ENCODE measurements at regions not wholly inside any gene's neighbourhood (a gene's known extent, or its start where the extent isn't known, plus 50 kb on each side); places are given as distances from the start of the nearest gene placed in this dataset.

DNA sequence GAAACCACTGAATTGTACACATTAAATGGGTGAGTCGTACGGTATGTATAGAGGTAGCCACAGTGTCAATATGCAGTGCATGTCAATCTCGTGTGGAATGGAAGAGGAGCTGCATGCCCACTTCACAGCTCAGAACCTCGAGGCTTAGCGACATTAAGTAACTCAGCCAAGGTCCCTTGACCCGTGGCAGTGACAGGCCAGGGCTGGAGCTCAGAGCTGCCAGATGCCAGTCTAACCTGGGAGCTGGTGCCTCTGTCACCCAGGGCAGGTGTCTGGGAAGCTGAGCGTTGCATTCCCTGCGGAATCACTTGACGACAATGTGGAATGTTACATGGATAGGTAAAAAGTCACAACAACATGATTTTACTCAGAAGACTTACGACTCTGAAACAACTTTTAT is 298.1 kb downstream of the FOXL1 start:
- TF ChIP-seq, protein P1, sequence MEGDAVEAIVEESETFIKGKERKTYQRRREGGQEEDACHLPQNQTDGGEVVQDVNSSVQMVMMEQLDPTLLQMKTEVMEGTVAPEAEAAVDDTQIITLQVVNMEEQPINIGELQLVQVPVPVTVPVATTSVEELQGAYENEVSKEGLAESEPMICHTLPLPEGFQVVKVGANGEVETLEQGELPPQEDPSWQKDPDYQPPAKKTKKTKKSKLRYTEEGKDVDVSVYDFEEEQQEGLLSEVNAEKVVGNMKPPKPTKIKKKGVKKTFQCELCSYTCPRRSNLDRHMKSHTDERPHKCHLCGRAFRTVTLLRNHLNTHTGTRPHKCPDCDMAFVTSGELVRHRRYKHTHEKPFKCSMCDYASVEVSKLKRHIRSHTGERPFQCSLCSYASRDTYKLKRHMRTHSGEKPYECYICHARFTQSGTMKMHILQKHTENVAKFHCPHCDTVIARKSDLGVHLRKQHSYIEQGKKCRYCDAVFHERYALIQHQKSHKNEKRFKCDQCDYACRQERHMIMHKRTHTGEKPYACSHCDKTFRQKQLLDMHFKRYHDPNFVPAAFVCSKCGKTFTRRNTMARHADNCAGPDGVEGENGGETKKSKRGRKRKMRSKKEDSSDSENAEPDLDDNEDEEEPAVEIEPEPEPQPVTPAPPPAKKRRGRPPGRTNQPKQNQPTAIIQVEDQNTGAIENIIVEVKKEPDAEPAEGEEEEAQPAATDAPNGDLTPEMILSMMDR (IDR thresholded peaks at IDR 0.05; ENCODE audit: low read depth, low read length, missing input control) = no peak
- no peak for TF ChIP-seq RAD21 (IDR thresholded peaks at IDR 0.05)
- no peak for TF ChIP-seq SP1 (IDR thresholded peaks at IDR 0.05)
- TF ChIP-seq, protein P2, sequence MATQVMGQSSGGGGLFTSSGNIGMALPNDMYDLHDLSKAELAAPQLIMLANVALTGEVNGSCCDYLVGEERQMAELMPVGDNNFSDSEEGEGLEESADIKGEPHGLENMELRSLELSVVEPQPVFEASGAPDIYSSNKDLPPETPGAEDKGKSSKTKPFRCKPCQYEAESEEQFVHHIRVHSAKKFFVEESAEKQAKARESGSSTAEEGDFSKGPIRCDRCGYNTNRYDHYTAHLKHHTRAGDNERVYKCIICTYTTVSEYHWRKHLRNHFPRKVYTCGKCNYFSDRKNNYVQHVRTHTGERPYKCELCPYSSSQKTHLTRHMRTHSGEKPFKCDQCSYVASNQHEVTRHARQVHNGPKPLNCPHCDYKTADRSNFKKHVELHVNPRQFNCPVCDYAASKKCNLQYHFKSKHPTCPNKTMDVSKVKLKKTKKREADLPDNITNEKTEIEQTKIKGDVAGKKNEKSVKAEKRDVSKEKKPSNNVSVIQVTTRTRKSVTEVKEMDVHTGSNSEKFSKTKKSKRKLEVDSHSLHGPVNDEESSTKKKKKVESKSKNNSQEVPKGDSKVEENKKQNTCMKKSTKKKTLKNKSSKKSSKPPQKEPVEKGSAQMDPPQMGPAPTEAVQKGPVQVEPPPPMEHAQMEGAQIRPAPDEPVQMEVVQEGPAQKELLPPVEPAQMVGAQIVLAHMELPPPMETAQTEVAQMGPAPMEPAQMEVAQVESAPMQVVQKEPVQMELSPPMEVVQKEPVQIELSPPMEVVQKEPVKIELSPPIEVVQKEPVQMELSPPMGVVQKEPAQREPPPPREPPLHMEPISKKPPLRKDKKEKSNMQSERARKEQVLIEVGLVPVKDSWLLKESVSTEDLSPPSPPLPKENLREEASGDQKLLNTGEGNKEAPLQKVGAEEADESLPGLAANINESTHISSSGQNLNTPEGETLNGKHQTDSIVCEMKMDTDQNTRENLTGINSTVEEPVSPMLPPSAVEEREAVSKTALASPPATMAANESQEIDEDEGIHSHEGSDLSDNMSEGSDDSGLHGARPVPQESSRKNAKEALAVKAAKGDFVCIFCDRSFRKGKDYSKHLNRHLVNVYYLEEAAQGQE (IDR thresholded peaks at IDR 0.05) = no peak
- no peak for TF ChIP-seq EGR1 (IDR thresholded peaks at IDR 0.05; ENCODE audit: low read depth in 2 of 2)
- no peak for TF ChIP-seq TAF1 (conservative IDR thresholded peaks at IDR 0.05)
- TF ChIP-seq YY1 (IDR thresholded peaks at IDR 0.05) = no peak

Data from liver (tissue), 3 donors.